NCI-H1694 (cell line): ENCODE measurements at regions not wholly inside any gene's neighbourhood (a gene's known extent, or its start where the extent isn't known, plus 50 kb on each side); places are given as distances from the start of the nearest gene placed in this dataset.

Experiments
- DNase-seq: peaks from one replicate; lab custom pipeline; 2025; lab: John Stamatoyannopoulos, UW

DNA sequence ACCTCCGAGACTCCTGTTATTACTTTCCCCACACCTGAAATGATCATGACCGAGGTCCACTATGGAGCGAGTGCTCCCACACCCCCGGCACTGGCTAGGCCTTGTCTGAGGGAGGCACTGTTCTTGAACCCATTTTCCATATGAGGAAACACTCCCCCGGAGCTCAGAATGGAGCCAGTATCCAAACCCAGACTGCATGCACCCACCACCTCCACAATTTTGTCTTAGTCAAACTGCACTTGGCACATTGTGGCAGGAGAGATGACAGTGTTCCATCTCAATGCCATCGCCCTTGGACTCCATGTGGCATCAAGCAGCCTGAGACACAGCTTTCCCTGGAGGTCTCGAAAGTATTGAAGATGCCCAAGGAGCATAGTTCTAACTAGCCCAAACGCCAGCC lies 154.1 kb downstream of the NUP210 start:
- no peak for DNase-seq

DNA sequence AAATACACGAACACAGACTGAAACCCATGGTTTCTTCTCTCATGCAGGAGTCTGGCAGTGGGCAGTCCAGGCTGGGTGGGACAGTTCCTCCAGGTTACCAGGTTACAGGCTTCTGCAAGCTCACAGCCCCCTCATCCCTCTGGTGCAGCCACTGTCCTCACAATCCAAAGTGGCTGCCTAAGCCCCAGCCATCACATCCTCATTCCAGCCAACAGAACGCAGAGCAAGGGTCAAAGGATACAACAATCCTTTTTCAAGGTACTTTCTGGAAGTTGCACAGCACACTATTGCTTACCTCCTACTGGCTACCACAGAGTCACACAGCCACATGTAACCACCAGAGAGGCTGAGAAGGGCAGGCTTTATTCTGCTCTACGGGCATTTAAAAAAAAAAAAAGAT lies 154.6 kb downstream of the NUP210 start:
- DNase-seq = no peak

DNA sequence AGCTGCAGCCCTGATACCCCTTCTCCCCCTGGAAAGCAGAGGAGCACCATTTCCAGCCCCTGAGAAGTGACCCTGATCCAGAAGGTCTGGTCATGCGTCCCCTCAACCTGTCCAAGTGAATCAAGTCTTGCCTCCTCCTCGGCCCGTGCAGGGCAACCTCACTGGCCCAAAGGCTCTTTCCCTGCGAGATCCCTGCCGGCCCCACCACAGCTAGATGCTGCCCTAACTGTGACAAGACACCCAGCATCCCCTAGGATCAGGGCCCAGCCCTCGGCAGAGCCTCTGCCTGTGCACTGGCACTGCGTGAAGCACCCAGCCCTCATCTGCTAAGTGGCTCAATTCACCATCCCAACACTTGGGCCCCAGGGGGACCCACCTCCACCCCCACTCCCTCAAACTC lies 155.1 kb downstream of the NUP210 start:
- DNase-seq = no peak

DNA sequence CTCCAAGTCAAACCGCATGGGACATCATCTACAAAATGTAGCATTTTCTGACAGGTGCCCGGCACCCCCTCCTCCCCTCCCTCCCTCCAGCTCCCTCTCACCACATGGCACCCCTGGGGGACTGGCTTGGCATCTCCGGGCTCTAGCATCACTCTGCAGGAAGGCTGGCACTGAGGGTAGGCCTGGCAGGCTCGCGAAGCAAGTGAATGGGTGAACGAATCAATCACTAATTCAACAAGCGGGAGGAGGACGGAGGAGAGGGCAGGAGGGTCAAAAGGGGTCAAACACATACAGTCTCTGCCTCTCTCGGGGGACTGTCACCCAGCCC lies 155.7 kb downstream of the NUP210 start:
- no peak for DNase-seq

DNA sequence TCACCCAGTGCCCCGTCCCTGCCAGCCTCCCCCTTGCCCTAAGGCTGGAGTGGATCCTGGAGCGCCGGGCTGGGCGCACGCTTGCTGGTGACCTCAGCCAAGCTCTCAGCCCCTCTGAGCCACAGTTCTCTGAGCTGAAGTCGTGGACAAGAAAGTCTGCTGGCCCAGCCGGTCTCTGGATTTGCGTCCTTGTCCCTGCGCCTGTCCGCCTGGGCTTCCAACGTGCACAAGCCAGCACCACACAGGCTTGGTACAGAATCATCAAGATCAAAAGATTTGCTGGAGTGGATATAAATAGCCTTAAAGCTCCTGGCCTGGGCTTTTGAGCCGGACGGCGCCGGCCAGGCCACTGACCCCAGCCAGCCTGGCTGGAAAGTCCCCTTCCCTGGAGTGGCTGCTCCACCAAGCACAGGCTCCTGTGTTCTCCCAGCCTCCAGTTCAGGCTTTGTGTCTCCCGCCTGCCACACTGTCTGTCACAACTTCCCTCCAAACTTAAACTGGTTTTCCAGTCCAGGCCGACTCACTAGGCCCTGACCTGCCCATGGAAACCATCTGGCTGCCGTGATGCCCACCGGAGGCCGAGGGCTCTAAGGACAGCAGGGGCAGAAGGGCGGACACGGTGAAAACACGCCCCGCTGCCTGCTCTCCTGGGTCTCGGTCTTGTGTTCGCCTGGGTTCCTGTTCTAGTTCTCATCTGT lies 156.2 kb downstream of the NUP210 start:
- DNase-seq = no peak

DNA sequence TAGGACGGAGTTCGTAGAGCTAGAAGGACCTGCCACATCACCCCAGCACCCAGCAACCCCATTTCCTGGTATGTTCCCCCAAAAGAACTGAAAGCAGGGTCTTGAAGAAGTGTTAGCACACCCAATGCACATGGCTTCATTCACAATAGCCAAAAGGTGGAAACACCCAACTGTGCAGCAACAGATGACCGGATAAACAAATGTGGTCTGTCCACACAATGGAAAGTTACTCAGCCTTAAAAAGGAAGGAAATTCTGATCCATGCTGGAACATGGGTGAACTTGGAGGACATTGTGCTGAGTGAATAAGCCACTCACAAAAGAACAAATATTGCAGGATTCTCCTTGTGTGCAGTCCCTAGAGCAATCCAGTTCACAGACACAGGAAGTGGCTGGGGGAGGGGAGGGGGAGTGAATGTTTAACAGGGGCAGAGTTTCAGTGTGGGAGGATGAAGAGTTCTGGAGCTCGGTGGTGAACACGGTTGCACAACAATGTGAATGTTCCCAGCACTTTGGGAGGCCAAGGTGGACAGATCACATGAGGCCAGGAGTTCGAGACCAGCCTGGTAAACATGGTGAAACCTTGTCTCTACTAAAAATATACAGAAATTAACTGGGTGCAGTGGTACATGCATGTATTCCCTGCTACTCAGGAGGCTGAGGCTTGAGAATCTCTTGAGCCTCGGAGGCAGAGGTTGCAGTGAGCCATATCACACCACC lies 157.5 kb downstream of the NUP210 start:
- no peak for DNase-seq

DNA sequence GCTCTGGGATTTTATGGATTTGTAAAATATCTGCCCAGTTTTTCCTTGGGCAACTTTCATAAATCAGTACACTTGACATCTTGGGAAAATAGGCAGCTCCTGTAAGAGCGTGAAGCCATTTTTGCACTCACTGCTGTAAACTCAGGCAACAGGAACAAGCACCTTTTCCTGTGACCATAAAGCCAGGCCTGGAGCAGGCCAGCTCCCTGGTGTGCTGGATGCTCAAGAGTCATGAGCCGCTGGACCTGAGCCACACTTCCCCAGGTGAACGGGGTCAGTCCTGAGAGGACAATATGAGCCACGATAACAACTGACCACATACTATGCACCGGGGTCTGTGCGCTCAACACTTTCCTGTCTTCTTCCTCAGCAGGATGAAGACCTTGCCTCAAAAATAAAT lies 158.2 kb downstream of the NUP210 start:
- no peak for DNase-seq

DNA sequence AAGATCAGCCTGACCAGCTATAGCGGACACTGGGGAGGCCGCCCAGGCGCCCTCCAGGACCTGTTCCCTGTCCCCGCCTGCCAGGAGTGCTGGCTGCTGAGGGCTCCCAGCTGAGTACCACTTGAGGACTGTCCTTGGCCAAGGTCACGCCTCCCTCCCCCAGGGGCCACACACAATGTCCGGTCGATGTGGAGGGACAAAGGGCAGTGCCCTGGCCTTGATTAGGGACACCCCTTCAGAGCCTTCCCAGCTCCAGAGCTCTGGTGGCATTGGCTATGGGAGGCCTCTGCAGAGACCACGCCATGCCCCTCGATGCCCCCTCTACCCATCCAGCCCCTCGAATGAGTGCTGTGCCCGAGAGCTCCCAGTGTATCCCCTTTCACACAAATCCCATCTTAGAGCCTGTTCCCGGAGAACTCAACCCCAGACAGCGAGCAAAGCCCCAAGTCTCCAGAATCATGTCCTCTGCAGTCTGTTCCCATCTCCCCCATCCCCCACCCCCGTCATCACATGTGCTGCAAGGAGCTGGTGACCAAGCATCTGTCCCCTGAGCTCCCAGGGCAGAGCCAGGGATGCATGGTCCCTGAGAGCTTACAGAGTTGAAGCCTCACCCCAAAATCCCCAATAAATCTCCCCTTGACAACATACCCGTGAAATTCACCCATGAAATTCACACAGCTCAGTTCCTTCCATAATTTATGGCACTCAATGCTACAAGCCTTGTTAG lies 158.9 kb downstream of the NUP210 start:
- no peak for DNase-seq

DNA sequence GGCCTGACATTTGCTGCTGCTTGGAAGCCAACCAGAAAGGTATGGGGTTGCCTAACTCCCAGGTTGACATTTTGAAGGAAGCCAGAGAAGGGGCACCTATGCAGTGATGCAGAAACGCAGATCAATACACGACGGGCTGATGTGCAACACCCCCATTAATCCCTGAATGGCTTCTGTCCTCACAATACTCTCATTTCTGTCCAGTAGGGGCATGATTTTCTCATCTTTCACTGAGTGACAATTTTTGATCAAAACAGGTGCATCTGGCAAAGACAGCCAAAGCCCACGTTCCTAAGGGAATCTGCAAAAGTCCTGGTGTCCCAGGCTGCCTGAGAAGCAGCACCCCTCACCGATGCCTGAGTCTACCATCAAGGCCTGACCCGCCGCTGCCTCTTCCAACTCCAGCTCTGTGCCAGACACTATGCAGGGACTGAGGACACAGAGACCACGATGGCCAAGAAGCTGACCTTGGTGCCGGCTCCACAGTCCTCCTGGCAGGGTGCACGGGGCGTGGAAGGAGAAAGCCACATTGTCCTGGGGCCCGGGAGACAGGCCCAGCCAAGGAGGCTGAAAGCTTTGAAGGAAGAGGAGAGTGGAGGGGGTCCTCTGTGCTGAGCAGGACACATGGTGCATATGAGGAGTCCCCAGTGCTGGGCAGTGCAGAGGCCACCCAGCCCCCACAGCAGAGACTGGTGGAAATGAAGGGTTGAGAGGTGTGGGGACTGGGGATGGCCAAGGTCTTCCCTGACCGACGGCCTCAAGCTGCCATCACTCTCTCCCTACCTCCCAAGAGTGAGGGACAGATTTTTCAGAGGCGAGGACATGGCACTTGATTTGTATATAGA lies 159.6 kb downstream of the NUP210 start:
- no peak for DNase-seq

DNA sequence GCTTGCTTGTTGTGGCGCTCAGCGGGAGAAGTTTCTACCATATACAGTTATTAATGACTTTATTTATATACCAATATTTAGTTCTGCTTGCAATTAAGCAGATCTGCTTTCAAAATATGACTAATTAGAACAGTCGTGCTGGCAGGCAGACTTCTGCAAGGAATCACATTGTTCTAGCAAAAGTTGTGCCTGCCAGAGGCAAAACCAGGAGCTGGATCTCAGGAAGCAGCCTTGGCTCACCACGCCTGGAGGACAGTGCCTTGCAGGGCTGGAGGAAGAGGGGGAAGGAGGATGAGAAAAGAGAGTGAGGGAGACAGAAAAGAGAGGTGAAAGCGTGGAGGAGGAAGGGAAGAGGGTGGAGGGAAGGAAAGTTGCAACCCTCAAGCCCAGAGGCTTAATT lies 160.3 kb downstream of the NUP210 start:
- DNase-seq = no peak

DNA sequence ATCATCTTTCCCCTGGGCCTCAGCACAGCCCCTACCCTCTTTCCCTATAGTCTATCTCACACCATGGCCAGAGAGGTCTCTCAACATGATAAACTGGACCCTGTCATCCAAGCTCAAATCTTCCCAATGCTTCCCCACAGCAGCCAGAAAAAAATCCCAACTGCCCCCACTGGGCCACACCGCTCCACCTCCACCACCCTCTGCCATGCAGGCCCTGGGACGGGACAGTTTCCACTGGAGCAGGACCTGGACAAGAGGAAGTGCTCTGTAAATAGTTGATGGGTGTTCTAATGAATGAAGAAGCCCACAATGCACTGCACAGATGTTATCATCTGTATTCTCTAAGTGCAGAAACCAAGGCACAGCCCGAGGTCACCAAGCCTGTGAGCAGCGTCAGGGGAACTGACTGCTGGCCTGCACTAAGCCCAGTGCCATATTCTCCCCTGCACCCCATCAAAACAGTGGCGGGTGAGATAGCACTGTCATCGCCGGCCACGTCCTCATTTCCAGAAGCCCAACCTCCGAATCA lies 161.1 kb downstream of the NUP210 start:
- no peak for DNase-seq

DNA sequence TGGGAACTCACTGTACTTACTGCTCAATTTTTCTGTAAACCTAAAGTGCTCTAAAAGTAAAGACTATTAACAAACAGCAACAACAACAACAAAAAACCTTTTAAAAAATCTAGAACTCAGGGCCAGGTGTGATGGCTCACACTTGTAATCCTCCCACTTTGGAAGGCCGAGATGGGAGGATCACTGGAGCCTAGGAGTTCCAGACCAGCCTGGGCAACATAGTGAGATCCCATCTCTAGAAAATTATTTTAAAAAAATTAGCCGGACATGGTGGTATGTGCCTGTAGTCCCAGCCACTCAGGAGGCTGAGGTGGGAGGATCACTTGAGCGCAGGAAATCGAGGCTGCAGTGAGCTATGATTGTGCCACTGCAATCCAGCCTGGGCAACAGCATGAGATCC lies 161.8 kb downstream of the NUP210 start:
- no peak for DNase-seq

DNA sequence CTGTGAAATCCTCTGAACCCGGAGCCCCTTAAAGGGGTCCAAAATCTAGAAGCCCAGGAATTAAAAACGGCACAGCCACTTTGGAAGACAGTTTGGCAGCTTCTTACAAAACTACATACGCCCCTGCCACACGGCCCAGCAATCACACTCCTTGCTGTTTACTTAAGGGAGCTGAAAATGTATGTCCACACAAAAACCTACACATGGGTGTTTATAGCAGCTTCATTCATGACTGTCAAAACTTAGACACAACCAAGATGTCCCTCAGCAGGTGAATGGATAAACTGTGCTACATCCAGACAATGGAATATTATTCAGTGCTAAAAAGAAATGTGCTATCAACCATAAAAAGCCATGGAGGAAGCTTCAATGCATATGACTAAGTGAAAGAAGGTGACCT lies 162.5 kb downstream of the NUP210 start:
- no peak for DNase-seq

DNA sequence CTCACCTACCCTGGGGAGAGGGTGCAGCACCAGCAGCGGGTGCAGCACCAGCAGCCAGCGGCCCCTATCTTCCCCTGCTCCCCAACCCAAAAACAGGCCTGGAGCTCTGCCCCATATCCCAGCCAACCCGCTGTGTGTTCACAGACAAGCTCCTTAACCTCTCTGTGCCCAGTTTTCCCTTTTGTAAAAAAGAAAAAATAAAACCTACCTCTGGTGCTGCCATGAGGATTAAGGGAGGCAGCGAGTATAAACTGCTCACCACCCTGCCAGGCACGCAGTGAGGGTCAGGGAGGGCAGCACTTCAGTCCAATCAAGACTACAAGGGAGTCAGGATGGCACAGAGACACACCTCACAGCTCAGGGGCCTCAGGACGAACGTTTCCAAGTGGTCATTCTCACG lies 163.3 kb downstream of the NUP210 start:
- no peak for DNase-seq

DNA sequence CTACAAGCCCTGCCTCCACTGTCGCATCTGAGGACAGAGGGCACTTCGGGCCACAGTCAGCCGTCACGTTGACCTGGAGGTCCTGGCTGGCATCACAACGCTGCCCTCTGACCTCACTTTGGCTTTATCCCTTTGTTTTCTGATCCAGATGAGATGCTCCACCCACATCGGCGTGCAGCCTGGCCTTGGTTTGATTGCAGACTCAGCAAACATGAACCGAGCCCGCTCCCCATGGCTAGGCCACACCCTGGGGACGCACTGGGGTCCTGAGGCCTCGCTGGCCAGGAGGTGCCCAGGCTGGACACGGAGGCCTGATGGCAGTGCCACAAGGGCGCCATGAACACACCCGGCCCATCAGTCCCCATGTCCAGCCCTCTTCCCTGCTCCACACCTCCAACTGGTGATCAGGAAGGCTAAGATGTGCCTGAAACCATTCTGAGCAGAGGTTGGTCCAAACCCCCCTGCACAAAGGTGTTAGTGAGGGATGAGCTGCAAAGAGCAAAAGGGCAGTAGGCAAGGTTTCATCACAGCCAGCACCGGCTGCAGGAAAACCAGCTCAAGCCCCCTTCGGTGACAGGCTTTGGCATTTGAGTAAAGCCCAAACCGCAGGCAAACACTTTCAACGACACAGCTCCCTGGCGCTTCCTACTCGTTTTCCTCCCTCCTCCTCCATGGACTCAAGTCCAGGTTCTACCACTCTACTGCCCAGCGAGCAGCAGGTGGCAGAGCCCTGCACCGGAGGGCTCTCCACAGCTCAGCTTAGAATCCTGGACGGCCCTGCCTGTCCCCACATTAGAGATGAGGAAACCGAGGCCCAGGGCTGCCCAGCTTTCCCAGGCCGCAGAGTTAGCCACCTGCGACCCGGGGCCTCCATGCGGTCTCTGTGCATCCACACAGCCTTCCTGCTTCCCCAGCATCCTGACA lies 165.8 kb downstream of the NUP210 start:
- DNase-seq = no peak

DNA sequence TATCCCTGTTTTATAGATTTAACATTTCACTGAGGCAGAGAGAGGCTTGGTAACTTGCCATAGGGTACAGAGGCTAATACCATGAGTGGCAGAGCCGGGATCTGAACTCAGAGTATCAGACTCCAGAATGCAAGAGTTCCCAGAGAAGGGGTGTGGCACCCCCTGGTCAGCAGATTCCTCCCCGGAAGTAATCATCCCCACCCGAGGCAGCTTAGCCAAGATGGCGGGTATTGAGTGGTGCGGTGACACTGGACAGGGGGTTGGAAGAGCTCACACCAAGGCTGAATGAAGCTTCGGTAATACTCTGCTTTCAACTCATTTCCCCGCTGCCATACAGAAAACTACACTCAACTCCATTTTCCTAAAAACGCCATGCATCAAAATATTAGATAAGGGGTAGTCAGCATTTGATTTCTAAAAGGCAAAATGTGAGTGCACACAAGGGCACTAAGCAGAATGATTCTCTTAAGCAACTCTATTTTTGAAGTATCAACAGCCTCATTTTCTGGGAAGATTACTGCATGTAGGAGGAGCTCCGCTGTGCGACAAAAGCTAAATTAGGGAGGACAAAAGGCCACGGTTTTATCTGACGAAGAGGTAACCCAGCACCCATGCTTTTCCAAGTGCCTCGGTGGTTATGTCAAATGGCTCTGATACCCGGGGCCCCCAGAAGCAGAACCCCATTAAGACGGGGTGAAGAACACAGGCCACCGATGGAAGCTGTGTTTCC lies 166.7 kb downstream of the NUP210 start:
- DNase-seq = no peak

DNA sequence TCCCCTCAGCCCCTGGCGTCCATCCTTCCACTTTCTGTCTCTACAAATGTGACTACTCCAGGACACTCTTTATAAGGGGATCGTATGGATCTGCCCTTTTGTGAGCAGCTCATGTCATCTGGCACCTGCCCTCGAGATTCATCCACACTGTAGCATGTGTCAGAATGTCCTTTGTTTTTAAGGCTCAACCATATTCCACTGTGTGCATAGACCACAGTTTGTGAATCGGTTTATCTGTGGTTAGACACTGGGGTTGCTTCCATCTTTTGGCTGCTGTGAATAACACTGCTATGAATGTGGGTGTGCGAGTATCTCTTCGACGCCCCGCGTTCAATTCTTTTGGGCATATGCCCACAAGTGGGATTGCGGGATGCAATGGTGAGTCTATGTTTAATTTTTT lies 167.9 kb downstream of the NUP210 start:
- DNase-seq = no peak

DNA sequence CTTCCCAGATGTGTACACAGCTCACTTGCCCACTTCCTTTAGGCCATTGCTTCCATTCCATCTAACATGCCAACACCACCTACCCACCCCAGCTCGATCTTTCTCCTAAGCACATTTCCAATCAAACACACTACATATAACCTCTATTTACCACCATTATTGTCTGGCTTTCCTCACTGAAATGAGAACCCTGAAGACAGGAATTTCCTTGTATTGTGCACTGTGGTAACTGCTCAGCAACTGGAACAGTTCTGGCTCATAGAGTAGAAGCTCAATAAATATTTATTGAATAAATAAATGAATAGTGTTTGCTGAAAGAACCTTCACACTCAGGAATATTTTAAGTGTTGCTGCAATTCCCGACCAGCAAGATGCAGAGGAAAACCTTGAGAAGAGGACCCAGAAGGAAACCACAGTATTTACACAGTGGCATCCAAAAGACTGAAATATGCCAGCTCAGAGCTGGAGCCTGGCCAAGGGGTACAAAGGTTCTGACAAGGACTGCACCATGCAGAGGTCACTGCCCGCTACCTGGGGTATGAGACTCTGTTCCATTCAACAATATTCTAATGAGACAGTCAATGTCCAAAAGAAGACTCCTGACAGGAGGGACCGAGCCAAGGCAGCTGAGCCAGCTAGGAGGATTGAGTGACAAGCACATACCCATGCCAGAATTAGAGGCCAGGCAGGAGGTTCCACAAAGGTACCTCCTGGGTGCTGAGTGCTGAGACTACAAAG lies 168.8 kb downstream of the NUP210 start:
- DNase-seq = no peak

DNA sequence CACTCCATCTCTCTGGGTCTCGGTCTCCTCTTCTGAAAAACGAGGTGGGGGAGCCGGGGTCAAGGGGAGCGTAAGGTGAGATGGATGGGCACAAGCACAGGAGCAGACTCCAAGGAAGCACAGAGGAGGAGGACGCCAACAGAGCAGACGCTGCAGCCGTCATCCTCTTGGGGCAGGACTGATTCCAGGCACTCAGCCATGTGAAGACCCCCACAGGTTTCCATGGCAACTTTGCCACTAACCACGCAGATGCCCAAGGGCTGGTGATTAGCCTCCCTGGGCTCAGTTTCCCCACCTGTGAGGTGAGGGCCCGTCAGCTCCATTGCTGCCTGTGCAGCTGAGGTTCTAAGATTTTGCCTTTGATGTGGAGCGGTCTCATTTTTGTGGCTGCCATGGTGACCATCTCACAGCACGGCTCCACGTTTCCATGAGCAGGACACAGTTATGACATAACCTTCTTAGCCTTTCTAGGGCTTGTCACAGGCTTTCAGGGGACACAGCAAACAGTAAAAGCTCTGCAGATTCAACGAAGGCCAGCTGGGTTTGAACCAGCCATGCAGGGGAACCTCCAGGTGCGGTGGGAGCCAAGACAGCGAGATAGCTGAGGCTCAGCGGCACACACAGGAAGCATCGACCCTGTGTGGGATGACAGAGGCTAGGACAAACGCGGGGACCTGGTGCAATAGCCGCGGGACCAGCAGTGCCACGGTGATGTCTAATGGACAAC lies 170.3 kb downstream of the NUP210 start:
- no peak for DNase-seq
